Thyroid gland (tissue), 4 donors: ENCODE measurements at regions not wholly inside any gene's neighbourhood (a gene's known extent, or its start where the extent isn't known, plus 50 kb on each side); places are given as distances from the start of the nearest gene placed in this dataset.

Source experiments
- DNase-seq, 2 donors: peaks; one replicate each; pipeline ENCODE4 v3.0.0-alpha.2; 2019
- H3K27ac ChIP-seq, 3 donors: fragments of 200-600 bp; sonication (generic); 1 replicate in 2 of 3; 2 replicates in 1 of 3; pipeline ENCODE4 v1.5.1; 2016 to 2019; ENCODE audit warnings: mild to moderate bottlenecking in 1 of 3, moderate library complexity in 1 of 3
- H3K27me3 ChIP-seq: fragments of 200-600 bp; sonication (generic); one replicate; pipeline ENCODE4 v1.5.1; 2019
- H3K36me3 ChIP-seq, 2 donors: fragments of 200-600 bp; sonication (generic); one replicate each; pipeline ENCODE4 v1.5.1; 2016 to 2019
- H3K4me1 ChIP-seq, 2 donors: fragments of 200-600 bp; sonication (generic); one replicate each; pipeline ENCODE4 v1.5.1; 2017 to 2019
- H3K4me3 ChIP-seq, 3 donors: fragments of 200-600 bp; sonication (generic); replicated peaks in 1 of 3; 1 replicate in 2 of 3; 2 replicates in 1 of 3; pipeline ENCODE4 v1.5.1; 2016; ENCODE audit warnings: mild to moderate bottlenecking in 1 of 3
- H3K9me3 ChIP-seq: fragments of 200-600 bp; sonication (generic); one replicate; pipeline ENCODE4 v1.5.1; 2017
- CTCF ChIP-seq, 6 experiments: fragments of 200-600 bp in 3 of 6; fragments of 450-650 bp in 3 of 6; sonication (generic) in 3 of 6; IDR thresholded peaks; one replicate each; pipeline ENCODE4 v1.5.1; 2016 to 2019; ENCODE audit warnings: antibody characterized with exemption in 6 of 6, mild to moderate bottlenecking in 2 of 6, inconsistent platforms in 1 of 6, moderate library complexity in 1 of 6
- POLR2A ChIP-seq, 2 donors: fragments of 450-650 bp; IDR thresholded peaks; one replicate each; pipeline ENCODE4 v1.6.1; 2017; ENCODE audit warnings: antibody characterized with exemption in 2 of 2, mild to moderate bottlenecking in 2 of 2, moderate library complexity in 1 of 2
- WGBS, 2 donors: methylation state at CpG; one replicate each; pipeline ENCODE4 v1.1.5; 2017; 5-methylcytosine and 5-hydroxymethylcytosine counted together
- intact Hi-C: fragments of 100-400 bp; cut with DNase I; formaldehyde crosslinking; loops from one replicate; pipeline ENCODE4 v1.15.1; 2023

GRCh38 chr6:16955899-16956298 lies 146.0 kb upstream of the STMND1 start:
- Histone ChIP-seq H3K36me3 (no peaks in the 10 kb centered on the region), H3K4me3 (no peak overlapping the region), H3K4me1 (no peaks in the 10 kb centered on the region), H3K27ac (no peak overlapping the region), H3K27me3 (no peaks in the 10 kb centered on the region), H3K9me3 (no peaks in the 10 kb centered on the region)
- intact Hi-C loops: no loop called here
- TF ChIP-seq CTCF (IDR thresholded peaks at IDR 0.05) (no peak), POLR2A (IDR thresholded peaks at IDR 0.05) (no peak)
- no peak for DNase-seq
- WGBS, 2 donors: 67 to 82% methylated on average over 5 of the region's 5 CpGs

GRCh38 chr6:16953905-16954304 lies 147.9 kb upstream of the STMND1 start:
- DNase-seq: no peak
- no peaks in the 10 kb centered on the region for H3K9me3 ChIP-seq
- intact Hi-C loops: no loop called here
- no peak overlapping the region for H3K27ac ChIP-seq
- TF ChIP-seq POLR2A (IDR thresholded peaks at IDR 0.05): no peak
- TF ChIP-seq CTCF (IDR thresholded peaks at IDR 0.05): no peak
- no peaks in the 10 kb centered on the region for H3K27me3 ChIP-seq
- WGBS, 2 donors: 60 to 90% methylated on average over 2 of the region's 2 CpGs
- no peak overlapping the region for H3K4me3 ChIP-seq
- no peaks in the 10 kb centered on the region for H3K4me1 ChIP-seq
- H3K36me3 ChIP-seq: no peaks in the 10 kb centered on the region

GRCh38 chr6:16953446-16953845 lies 148.4 kb upstream of the STMND1 start:
- no peaks in the 10 kb centered on the region for H3K4me1 ChIP-seq
- DNase-seq: no peak
- no peak overlapping the region for H3K4me3 ChIP-seq
- H3K27ac ChIP-seq: no peak overlapping the region
- H3K27me3 ChIP-seq: no peaks in the 10 kb centered on the region
- TF ChIP-seq CTCF (IDR thresholded peaks at IDR 0.05): no peak
- no peaks in the 10 kb centered on the region for H3K36me3 ChIP-seq
- WGBS, 2 donors: 95 to 97% methylated on average over 1 of the region's 1 CpG
- no peaks in the 10 kb centered on the region for H3K9me3 ChIP-seq
- intact Hi-C loops: no loop called here

GRCh38 chr6:16950825-16951495 lies 150.9 kb upstream of the STMND1 start:
- WGBS, 2 donors: 92 to 93% methylated on average over 1 of the region's 1 CpG
- Histone ChIP-seq H3K36me3 (no peaks in the 10 kb centered on the region), H3K4me3 (no peak overlapping the region), H3K27me3 (no peaks in the 10 kb centered on the region), H3K9me3 (no peaks in the 10 kb centered on the region), H3K27ac (no peak overlapping the region), H3K4me1 (peaks cover 5 to 6% of the 10 kb centered on the region in 2 donors)
- intact Hi-C loops: no loop called here
- DNase-seq: no peak
- TF ChIP-seq POLR2A (IDR thresholded peaks at IDR 0.05): no peak
- no peak for TF ChIP-seq CTCF (IDR thresholded peaks at IDR 0.05)

- Histone ChIP-seq H3K9me3 (no peaks in the 10 kb centered on the region), H3K36me3 (no peaks in the 10 kb centered on the region), H3K27me3 (no peaks in the 10 kb centered on the region), H3K4me3 (no peak overlapping the region), H3K27ac (no peak overlapping the region), H3K4me1 (peaks cover 5 to 6% of the 10 kb centered on the region in 2 donors)
- 98 to 99% methylated on average over 2 of the region's 2 CpGs for WGBS, 2 donors
- DNase-seq: no peak
- intact Hi-C loops: no loop called here
- TF ChIP-seq CTCF (IDR thresholded peaks at IDR 0.05) (no peak), POLR2A (IDR thresholded peaks at IDR 0.05) (no peak)
Measured at GRCh38 chr6:16950302-16950701, 151.5 kb upstream of the STMND1 start.
